HL-60/S4 treated with phorbol 12-myristate 13-acetate at 8.2 ng/mL for 4 days and 3 days (cell line): ENCODE measurements at regions not wholly inside any gene's neighbourhood (a gene's known extent, or its start where the extent isn't known, plus 50 kb on each side); places are given as distances from the start of the nearest gene placed in this dataset.
"Not testable (repeated sequence)": the region's sequence is repeated elsewhere in the genome, so short reads cannot be mapped to it uniquely, and the experiment has no call there.

Source experiments
- in situ Hi-C: fragments of 300-500 bp; cut with MboI; formaldehyde crosslinking; loops from 2 replicates; pipeline ENCODE4 v1.15.0; 2022; ENCODE audit warnings: low sequenced_read_pairs

DNA sequence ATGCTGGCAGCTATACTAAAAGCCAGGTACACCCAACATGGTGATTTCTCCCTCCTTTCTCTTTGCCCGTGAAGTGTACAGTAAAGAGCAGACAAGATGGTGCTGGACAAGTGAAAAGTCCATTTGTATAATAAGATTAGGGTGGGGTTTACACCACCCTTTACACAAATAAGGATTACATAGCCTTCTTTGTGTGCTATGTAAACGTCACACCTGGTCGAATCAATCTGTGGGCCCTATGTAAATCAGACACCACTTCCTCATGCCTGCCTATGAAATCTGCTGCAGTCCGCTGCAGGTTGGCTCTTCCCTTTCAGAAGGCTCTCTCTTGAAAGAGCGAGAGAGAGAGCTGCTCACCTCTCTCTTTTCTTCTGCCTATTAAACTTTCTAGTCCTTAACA lies 1054.3 kb upstream of the SLC39A10 start:
- in situ Hi-C loops: no loop called here

GRCh38 chr2:194591192-194591591 lies 1065.8 kb upstream of the SLC39A10 start:
- in situ Hi-C loops: no loop called here

DNA sequence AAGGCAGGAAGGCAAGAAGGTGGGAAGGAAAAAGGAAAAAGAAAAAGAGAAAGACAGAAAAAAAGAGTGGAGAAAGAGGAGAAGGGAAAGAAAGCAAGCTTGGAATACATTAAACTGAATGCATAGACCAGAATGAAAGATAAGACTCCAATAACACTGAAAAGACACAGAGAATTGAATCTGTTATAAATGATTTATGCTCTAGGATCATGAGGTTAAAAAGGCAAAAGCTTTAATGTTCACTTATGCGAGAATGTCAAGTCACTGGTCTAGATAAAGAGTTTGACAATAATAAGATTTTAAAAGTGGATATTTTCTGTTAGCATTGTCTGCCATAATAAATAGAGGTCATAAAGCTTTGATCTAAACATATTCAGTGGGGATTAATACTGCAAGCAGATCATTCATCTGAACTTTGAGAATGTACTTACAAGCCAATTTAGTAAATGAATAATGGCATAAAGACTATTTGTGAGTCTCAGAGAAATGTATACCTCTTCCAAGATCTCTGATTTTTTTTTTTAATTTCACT lies 1069.2 kb upstream of the SLC39A10 start:
- in situ Hi-C loops: no loop called here

DNA sequence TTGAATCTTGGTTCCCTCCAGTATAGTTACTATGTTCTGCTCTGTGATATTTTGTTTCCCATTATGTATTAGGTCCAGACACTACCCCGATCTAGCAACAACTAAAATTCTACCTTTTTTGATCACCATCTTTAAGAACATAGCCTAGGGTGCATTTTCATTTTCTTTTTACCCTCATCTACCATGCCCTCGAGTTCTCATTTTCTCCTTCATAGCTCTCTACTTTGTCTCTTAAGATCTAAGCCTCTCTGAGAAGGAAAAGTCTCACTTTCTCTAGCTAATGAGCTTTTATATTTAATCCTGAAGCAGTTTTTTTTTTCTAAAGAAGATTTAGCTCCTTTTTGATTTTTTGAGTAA lies 1089.4 kb upstream of the SLC39A10 start:
- in situ Hi-C loops: no loop called here

DNA sequence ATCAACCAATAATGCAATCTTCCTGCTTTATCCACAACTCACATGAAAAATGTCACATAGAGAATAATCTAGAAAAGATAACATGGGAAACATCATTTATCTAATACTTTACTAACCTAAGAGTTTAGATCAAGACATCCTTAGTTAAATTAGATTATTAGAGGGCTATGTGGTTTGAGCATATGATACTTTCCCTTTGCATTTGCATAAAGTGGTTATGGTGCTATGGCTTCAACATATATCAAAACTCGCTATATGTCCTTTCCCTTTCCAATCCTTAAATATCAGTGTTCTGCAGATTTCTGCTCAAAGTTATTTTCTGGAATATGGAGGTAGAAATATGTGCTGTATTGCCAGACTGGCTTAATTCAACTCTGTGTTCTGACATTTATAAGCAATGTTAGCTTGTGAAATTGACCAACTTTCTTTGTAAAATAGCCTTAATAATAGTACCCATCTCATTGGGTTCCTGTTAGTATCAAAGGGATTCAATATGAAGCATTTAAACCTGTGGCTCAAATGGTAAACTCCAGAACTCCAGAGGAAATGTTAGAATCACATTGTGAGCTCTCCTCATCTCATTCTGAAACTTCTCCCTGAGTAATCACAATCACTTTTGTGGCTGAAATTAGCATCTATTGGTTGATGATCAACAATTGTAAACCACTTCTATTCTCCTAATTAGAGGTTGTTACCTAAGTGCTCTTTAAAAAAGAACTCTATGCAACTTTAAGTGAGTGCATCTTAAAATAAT lies 1089.9 kb upstream of the SLC39A10 start:
- in situ Hi-C loops: no loop called here

- in situ Hi-C loops: no loop called here
Measured at GRCh38 chr2:194564422-194564821, 1092.6 kb upstream of the SLC39A10 start.

DNA sequence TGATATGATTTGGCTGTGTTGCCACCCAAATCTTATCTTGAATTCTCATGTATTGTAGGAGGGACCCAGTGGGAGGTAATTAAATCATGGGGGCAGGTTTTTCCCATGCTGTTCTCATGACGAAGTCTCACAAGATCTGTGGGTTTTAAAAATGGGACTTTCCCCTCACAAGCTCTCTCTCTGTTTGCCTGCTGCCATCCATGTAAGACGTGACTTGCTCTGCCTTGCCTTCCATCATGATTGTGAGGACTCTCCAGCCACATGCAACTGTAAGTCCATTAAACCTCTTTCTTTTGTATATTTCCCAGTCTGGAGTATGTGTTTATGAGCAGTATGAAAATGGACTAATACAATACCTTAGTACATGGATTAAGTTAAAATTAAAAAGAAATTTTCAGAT lies 1094.7 kb upstream of the SLC39A10 start:
- in situ Hi-C loops: no loop called here

DNA sequence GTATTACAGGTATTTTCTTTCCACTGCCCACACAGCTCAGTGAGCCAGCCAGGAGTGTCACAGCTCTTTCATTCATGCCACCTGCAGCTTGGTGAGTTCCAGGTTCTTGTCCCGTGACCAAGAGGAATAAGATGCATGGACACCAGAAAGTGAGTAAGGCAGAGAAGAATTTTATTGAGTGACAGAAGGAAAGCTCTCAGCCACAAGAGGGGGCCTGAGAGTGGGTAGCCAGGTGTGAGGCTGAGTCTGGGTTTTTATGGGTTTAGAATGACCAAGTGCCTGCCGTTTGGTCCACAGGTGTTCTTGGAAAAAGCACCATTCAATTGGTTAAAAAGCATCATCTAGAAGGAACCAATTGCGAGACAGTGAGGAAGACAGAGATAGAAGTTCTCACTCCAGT lies 1097.1 kb upstream of the SLC39A10 start:
- in situ Hi-C loops: no loop called here

DNA sequence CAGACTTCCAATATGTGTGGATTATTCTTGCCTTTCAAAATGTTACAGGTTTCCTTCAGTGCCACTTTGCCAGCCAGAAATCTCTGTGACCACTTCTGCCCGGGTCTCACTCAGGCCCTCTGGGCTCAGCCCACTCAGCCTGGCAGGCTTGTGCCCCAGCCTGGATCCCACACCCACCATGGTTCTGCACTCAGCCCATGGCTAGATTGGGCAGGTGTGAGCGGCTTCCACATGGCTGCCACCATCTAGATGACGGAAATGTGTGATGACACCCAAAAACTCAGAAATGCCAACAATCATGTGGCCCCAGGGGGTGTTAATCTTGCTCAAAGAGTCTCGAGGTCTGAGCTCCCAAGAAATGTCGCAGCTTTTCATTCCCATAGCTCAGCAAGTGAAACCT lies 1097.5 kb upstream of the SLC39A10 start:
- in situ Hi-C loops: no loop called here

DNA sequence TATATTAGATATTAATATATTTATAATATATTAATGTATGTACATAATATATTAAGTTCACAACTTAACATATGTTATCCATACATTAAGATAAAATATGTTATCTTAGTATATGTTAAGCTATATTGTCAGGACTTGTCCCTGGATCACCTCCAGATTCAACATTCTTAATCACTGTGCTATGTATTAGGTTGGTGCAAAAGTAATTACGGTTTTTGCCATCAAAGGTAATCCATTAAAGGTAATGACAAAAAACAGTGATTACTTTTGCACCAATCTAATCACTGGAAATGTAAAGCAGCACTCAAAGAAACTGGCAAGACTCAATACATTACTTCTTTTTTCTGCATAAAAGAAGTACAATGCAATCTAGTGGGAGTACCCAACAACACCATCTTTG lies 1099.0 kb upstream of the SLC39A10 start:
- in situ Hi-C loops: no loop called here

- in situ Hi-C loops: no loop called here
Measured at GRCh38 chr2:194556629-194557028, 1100.4 kb upstream of the SLC39A10 start.

DNA sequence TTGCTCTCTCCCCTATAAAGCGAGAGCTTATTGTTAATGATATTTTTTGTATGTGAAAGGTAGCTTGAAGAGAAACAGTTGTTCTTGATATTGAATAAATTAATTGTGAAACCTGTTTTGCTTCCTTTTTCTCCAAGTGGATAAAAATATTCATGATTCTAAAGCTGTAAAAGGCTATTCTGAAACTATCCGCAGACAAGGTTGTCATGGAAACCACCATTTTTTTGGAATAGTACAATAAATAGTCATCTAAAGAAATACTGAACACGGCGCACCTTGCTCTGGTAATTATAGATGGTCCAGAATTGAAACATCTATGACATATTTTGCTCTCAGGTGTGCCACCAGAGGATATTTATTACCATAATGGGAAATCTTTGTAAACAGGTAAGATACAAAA lies 1103.0 kb upstream of the SLC39A10 start:
- in situ Hi-C loops: no loop called here

DNA sequence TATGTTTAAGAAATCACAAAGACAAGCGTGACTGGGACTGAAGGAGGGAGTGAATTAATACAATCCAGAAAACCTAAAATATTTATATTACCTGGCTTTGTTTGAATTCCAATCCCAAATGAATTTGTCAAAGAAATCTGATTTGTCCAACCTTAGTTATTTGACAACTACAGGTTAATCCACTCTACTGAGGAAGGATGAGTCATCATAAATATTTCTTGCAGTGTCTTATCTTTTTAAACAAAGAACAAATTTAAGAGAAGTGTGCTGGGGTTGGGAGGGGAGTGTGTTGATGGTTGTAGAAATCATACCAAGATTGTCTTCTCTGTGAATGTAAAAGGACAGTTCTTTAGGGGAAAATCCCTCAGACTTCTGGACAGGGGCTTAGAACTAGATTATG lies 1106.3 kb upstream of the SLC39A10 start:
- in situ Hi-C loops: no loop called here

DNA sequence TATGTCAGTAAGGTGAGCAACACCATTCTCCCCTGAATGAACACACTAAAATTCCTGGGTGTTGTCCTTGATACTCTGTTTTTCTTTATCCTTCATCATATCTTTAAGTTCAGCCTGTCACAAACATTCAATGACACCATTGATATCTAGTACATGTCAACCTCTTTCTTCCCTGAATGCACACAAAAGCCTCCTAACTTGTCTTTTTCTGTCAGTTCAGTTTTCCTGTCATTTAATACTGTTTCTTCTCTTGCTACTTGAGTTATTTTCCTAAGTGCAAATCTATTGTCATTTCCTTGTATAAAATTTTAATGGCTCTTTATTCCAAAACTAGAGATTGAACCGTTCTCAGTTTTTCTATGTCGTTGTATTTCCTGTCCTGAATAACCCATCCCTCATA lies 1107.6 kb upstream of the SLC39A10 start:
- in situ Hi-C loops: no loop called here

DNA sequence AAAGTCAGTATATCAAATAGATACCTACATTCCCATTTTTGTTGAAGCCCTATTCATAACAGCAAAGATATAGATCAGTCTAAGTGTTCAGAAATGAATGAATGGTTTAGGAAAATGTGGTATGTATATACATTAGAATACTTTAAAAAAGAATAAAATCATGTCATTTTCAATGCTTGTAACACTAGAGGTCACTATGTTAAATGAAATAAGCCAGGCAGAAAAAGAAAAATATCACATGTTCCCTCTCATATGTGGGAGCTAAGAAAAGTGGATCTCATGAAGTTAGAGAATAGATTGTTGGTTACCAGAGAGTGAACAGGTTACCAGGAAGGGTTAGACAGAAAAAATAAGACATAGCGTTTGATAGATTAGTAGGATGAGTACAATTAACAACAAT lies 1111.0 kb upstream of the SLC39A10 start:
- in situ Hi-C loops: no loop called here

DNA sequence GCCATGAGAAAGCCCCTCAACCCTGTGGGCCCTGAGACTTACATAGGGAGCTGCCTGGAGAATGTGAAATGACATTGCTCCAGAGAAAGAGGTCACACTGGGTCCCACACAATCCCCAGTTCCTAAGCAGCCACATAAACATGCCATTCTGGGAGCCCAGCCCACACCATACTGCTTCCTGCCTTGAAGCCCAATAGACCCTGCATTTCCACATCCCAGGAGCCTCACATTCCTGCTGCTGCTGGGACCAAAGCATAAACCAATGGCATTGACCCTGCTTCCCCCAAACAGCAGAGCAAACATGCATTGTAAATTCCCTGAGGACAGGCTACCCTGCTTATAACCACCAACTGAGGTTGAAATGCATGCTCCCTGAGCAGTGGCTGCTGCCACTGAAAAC lies 1117.6 kb upstream of the SLC39A10 start:
- in situ Hi-C loops: no loop called here

DNA sequence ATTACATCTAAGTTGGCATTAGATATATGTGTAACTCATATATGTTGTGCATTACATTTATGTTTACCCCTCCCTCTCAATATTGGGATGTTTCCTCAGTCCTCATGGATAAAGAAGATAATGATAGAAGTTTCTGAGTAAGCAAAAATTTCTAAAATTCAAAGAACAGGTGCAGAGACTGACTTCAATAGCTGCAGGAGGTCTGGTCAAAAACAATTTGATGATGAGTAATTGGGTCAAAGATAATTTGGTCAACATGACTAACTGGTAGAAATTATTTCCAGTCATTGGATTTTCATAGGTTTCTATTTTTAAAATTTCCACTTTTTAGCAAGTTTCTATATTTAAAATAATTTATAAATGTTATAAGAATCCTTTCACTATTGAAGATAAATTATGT lies 1130.9 kb upstream of the SLC39A10 start:
- in situ Hi-C loops: no loop called here

- in situ Hi-C loops: no loop called here
Measured at GRCh38 chr2:194514281-194514680, 1142.7 kb upstream of the SLC39A10 start.

GRCh38 chr2:194511070-194511469 lies 1146.0 kb upstream of the SLC39A10 start:
- in situ Hi-C loops: not testable (repeated sequence)

- in situ Hi-C loops: not testable (repeated sequence)
Measured at GRCh38 chr2:194504876-194505275, 1152.2 kb upstream of the SLC39A10 start.

- in situ Hi-C loops: no loop called here
Measured at GRCh38 chr2:194495046-194495445, 1162.0 kb upstream of the SLC39A10 start.

DNA sequence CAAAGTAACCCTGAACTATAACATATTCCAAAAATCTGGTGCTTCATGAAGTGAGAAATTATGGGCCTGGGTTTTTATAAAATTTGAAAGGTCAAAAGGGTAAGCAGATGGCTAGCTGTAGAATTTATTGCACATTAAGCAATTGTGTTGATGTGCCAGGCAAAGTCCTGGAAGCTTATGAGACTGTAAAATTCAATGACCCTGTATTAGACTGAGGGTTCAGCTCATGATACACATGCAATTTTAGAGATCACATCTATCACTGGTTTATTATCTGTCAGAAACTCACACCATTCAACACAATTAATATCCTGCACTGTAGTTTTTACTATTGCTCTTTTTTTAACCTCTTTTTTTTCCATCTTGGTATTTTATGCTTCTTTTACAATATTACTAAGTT lies 1162.6 kb upstream of the SLC39A10 start:
- in situ Hi-C loops: no loop called here
